ENCODE measurements at regions not wholly inside any gene's neighbourhood (a gene's known extent, or its start where the extent isn't known, plus 50 kb on each side); places are given as distances from the start of the nearest gene placed in this dataset.

- TF ChIP-seq EP300 (IDR thresholded peaks at IDR 0.05) (no peak), POLR2AphosphoS5 (IDR thresholded peaks at IDR 0.05) (no peak), POLR2A (IDR thresholded peaks at IDR 0.05) (no peak)
- TF ChIP-seq, protein P1, sequence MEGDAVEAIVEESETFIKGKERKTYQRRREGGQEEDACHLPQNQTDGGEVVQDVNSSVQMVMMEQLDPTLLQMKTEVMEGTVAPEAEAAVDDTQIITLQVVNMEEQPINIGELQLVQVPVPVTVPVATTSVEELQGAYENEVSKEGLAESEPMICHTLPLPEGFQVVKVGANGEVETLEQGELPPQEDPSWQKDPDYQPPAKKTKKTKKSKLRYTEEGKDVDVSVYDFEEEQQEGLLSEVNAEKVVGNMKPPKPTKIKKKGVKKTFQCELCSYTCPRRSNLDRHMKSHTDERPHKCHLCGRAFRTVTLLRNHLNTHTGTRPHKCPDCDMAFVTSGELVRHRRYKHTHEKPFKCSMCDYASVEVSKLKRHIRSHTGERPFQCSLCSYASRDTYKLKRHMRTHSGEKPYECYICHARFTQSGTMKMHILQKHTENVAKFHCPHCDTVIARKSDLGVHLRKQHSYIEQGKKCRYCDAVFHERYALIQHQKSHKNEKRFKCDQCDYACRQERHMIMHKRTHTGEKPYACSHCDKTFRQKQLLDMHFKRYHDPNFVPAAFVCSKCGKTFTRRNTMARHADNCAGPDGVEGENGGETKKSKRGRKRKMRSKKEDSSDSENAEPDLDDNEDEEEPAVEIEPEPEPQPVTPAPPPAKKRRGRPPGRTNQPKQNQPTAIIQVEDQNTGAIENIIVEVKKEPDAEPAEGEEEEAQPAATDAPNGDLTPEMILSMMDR (IDR thresholded peaks at IDR 0.05) = no peak
These were observed 118.6 kb upstream of the NEIL3 start for GRCh38 chr4:177190995-177191580.
